ENCODE measurements at regions not wholly inside any gene's neighbourhood (a gene's known extent, or its start where the extent isn't known, plus 50 kb on each side); places are given as distances from the start of the nearest gene placed in this dataset.
A peak's percentile ranks its signal among the peaks of the same experiment; 100 is the strongest.
"Not testable (repeated sequence)": the region's sequence is repeated elsewhere in the genome, so short reads cannot be mapped to it uniquely, and the experiment has no call there.

GRCh38 chr4:81722290-81722851 is 250.7 kb upstream of the RASGEF1B start:
- DNase-seq, result peak; percentile 24

- DNase-seq, result no peak
Measured at GRCh38 chr4:81715757-81716156, 244.1 kb upstream of the RASGEF1B start.

GRCh38 chr4:81715357-81715756 is 243.7 kb upstream of the RASGEF1B start:
- DNase-seq, result peak; percentile 17

- DNase-seq, result no peak
Measured at GRCh38 chr4:81714291-81714690, 242.6 kb upstream of the RASGEF1B start.

GRCh38 chr4:81712714-81713113 is 241.0 kb upstream of the RASGEF1B start:
- DNase-seq, result no peak

GRCh38 chr4:81704461-81704860 is 232.8 kb upstream of the RASGEF1B start:
- DNase-seq, result no peak

- no peak for DNase-seq
Measured at GRCh38 chr4:81700189-81700588, 228.5 kb upstream of the RASGEF1B start.

GRCh38 chr4:81698538-81699296 is 227.0 kb upstream of the RASGEF1B start:
- peak; percentile 11 for DNase-seq

- no peak for DNase-seq
Measured at GRCh38 chr4:81694176-81694913, 222.6 kb upstream of the RASGEF1B start.

GRCh38 chr4:81690871-81691270 is 219.2 kb upstream of the RASGEF1B start:
- DNase-seq, result no peak

GRCh38 chr4:81688085-81688484 is 216.4 kb upstream of the RASGEF1B start:
- DNase-seq, result no peak

- DNase-seq, result no peak
Measured at GRCh38 chr4:81687471-81687870, 215.8 kb upstream of the RASGEF1B start.

- no peak for DNase-seq
Measured at GRCh38 chr4:81685104-81685503, 213.4 kb upstream of the RASGEF1B start.

GRCh38 chr4:81684352-81684751 is 212.6 kb upstream of the RASGEF1B start:
- DNase-seq, result no peak

- no peak for DNase-seq
Measured at GRCh38 chr4:81682492-81682891, 210.8 kb upstream of the RASGEF1B start.

GRCh38 chr4:81679315-81679714 is 207.6 kb upstream of the RASGEF1B start:
- no peak for DNase-seq

- no peak for DNase-seq
Measured at GRCh38 chr4:81678801-81679200, 207.1 kb upstream of the RASGEF1B start.

- DNase-seq, result no peak
Measured at GRCh38 chr4:81676537-81676936, 204.8 kb upstream of the RASGEF1B start.

- DNase-seq, result no peak
Measured at GRCh38 chr4:81675791-81676393, 204.2 kb upstream of the RASGEF1B start.

GRCh38 chr4:81673961-81674360 is 202.3 kb upstream of the RASGEF1B start:
- no peak for DNase-seq

- DNase-seq, result not testable (repeated sequence)
Measured at GRCh38 chr4:81668328-81668727, 196.6 kb upstream of the RASGEF1B start.

- no peak for DNase-seq
Measured at GRCh38 chr4:81667539-81667938, 195.8 kb upstream of the RASGEF1B start.

GRCh38 chr4:81666491-81666890 is 194.8 kb upstream of the RASGEF1B start:
- no peak for DNase-seq

Data from right kidney (tissue), 1 donor.